PC-3 (cell line): ENCODE measurements at regions not wholly inside any gene's neighbourhood (a gene's known extent, or its start where the extent isn't known, plus 50 kb on each side); places are given as distances from the start of the nearest gene placed in this dataset.

Experiments used
- EZH2phosphoT487 ChIP-seq: fragments of 300-600 bp; sonication (generic); IDR thresholded peaks from 2 replicates; pipeline ENCODE4 v1.6.1; 2018; ENCODE audit warnings: mild to moderate bottlenecking, antibody characterized with exemption, low read length, borderline replicate concordance
- TF ChIP-seq, protein P1 (sequence below): fragments of 300-600 bp; sonication (generic); conservative IDR thresholded peaks from 2 replicates; pipeline ENCODE4 v1.5.1; 2017; ENCODE audit warnings: antibody characterized with exemption, low read depth, mild to moderate bottlenecking, low read length

DNA sequence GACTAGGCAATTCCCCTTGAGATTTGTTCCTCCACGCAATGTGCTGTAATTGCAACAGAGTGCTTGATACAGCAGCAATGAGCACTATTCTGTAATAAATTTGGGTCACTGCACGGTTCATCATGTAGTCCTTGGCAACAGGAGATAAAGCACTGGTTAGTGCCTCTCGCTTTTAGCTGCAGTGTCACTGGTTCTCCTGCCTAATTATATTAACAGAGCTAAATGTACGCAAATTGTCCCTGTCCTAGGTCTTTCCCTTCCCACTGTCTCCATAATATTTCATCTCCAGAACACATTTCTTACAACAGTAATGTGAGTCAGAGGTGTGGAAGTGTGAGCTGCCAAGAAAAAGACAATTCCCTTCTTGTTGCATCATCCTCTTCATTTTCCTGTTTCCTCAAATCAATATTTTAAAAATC, 553.1 kb downstream of the ZNF608 start:
- TF ChIP-seq, protein P1, sequence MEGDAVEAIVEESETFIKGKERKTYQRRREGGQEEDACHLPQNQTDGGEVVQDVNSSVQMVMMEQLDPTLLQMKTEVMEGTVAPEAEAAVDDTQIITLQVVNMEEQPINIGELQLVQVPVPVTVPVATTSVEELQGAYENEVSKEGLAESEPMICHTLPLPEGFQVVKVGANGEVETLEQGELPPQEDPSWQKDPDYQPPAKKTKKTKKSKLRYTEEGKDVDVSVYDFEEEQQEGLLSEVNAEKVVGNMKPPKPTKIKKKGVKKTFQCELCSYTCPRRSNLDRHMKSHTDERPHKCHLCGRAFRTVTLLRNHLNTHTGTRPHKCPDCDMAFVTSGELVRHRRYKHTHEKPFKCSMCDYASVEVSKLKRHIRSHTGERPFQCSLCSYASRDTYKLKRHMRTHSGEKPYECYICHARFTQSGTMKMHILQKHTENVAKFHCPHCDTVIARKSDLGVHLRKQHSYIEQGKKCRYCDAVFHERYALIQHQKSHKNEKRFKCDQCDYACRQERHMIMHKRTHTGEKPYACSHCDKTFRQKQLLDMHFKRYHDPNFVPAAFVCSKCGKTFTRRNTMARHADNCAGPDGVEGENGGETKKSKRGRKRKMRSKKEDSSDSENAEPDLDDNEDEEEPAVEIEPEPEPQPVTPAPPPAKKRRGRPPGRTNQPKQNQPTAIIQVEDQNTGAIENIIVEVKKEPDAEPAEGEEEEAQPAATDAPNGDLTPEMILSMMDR = no peak
- no peak for TF ChIP-seq EZH2phosphoT487
